Smooth muscle cell (in vitro differentiated cells): ENCODE measurements at regions not wholly inside any gene's neighbourhood (a gene's known extent, or its start where the extent isn't known, plus 50 kb on each side); places are given as distances from the start of the nearest gene placed in this dataset.

Experiments used
- DNase-seq: peaks from one replicate; lab custom pipeline; 2025; ENCODE audit not compliant: unreplicated experiment; lab: John Stamatoyannopoulos, UW
- H2AFZ ChIP-seq: fragments of 200-600 bp; sonication (generic); 2 replicates; pipeline ENCODE4 v1.6.0; 2016; ENCODE audit warnings: antibody characterized with exemption, low read depth, mild to moderate bottlenecking
- H3F3A ChIP-seq: fragments of 200-600 bp; sonication (generic); 2 replicates; pipeline ENCODE4 v1.6.0; 2017; ENCODE audit warnings: antibody characterized with exemption, low read depth
- H3K27ac ChIP-seq: fragments of 200-600 bp; sonication (generic); 2 replicates; pipeline ENCODE4 v1.5.1; 2016; ENCODE audit warnings: low read depth, mild to moderate bottlenecking
- H3K27me3 ChIP-seq: fragments of 200-600 bp; sonication (generic); 2 replicates; pipeline ENCODE4 v1.6.1; 2016; ENCODE audit warnings: low read depth, mild to moderate bottlenecking
- H3K36me3 ChIP-seq: fragments of 200-600 bp; sonication (generic); 2 replicates; pipeline ENCODE4 v1.5.1; 2016; ENCODE audit warnings: low read depth
- H3K4me1 ChIP-seq: fragments of 200-600 bp; sonication (generic); 2 replicates; pipeline ENCODE4 v1.5.1; 2016; ENCODE audit warnings: low read depth
- H3K4me2 ChIP-seq: fragments of 200-600 bp; sonication (generic); 2 replicates; pipeline ENCODE4 v1.6.0; 2016; ENCODE audit warnings: mild to moderate bottlenecking
- H3K4me3 ChIP-seq: fragments of 200-600 bp; sonication (generic); 2 replicates; pipeline ENCODE4 v1.5.1; 2016; ENCODE audit warnings: mild to moderate bottlenecking
- H3K79me2 ChIP-seq: fragments of 200-600 bp; sonication (generic); 2 replicates; pipeline ENCODE4 v1.6.0; 2016; ENCODE audit warnings: low read depth, mild to moderate bottlenecking
- H3K9ac ChIP-seq: fragments of 200-600 bp; sonication (generic); 2 replicates; pipeline ENCODE4 v1.6.0; 2016; ENCODE audit warnings: low read depth
- H3K9me3 ChIP-seq: fragments of 200-600 bp; sonication (generic); replicated peaks from 2 replicates; pipeline ENCODE4 v1.5.1; 2016; ENCODE audit warnings: low read depth
- H4K20me1 ChIP-seq: fragments of 200-600 bp; sonication (generic); 2 replicates; pipeline ENCODE4 v1.6.0; 2016; ENCODE audit warnings: low read depth
- CTCF ChIP-seq: fragments of 200-600 bp; sonication (generic); IDR thresholded peaks from 2 replicates; pipeline ENCODE4 v1.5.1; 2017; ENCODE audit warnings: borderline replicate concordance, mild to moderate bottlenecking, antibody characterized with exemption; ENCODE audit not compliant: insufficient read depth, poor library complexity, severe bottlenecking
- WGBS: methylation state at CpG from one replicate; pipeline ENCODE4 v1.1.7; 2016; ENCODE audit warnings: low lambda C conversion rate; 5-methylcytosine and 5-hydroxymethylcytosine counted together

- H3K4me3 ChIP-seq, result no peak overlapping the region
- H3K4me2 ChIP-seq, result no peak overlapping the region
- H3K36me3 ChIP-seq, result no peaks in the 10 kb centered on the region
- H3F3A ChIP-seq, result no peaks in the 10 kb centered on the region
- no peaks in the 10 kb centered on the region for H3K79me2 ChIP-seq
- 93% methylated on average over 3 of the region's 5 CpGs for WGBS
- DNase-seq, result no peak
- H3K9ac ChIP-seq, result no peak overlapping the region
- no peak overlapping the region for H2AFZ ChIP-seq
- TF ChIP-seq CTCF, result no peak
- no peaks in the 10 kb centered on the region for H3K9me3 ChIP-seq
- no peaks in the 10 kb centered on the region for H3K4me1 ChIP-seq
- no peaks in the 10 kb centered on the region for H4K20me1 ChIP-seq
- no peak overlapping the region for H3K27ac ChIP-seq
- H3K27me3 ChIP-seq, result peaks cover 7% of the 10 kb centered on the region
These were observed 104.0 kb downstream of the GATA6 start for GRCh38 chr18:22273101-22274039.

- Histone ChIP-seq H2AFZ (no peak overlapping the region), H3K27me3 (peaks cover 9% of the 10 kb centered on the region), H3K4me1 (no peaks in the 10 kb centered on the region), H3F3A (no peaks in the 10 kb centered on the region), H4K20me1 (no peaks in the 10 kb centered on the region), H3K4me2 (no peak overlapping the region), H3K9ac (no peak overlapping the region), H3K9me3 (no peaks in the 10 kb centered on the region), H3K36me3 (no peaks in the 10 kb centered on the region), H3K79me2 (no peaks in the 10 kb centered on the region), H3K27ac (no peak overlapping the region), H3K4me3 (no peak overlapping the region)
- DNase-seq, result no peak
- TF ChIP-seq CTCF, result no peak
These were observed 102.9 kb downstream of the GATA6 start for GRCh38 chr18:22272242-22272641.

- Histone ChIP-seq H4K20me1 (no peaks in the 10 kb centered on the region), H3K9me3 (no peaks in the 10 kb centered on the region), H2AFZ (no peak overlapping the region), H3K4me1 (no peaks in the 10 kb centered on the region), H3K27ac (no peak overlapping the region), H3K9ac (no peak overlapping the region), H3F3A (no peaks in the 10 kb centered on the region), H3K4me3 (no peak overlapping the region), H3K36me3 (no peaks in the 10 kb centered on the region), H3K4me2 (no peak overlapping the region), H3K79me2 (no peaks in the 10 kb centered on the region), H3K27me3 (peaks cover 15% of the 10 kb centered on the region)
- no peak for DNase-seq
- WGBS, result 81% methylated on average over 1 of the region's 1 CpG
- TF ChIP-seq CTCF, result no peak
These were observed 101.6 kb downstream of the GATA6 start for GRCh38 chr18:22271030-22271429.
